ENCODE measurements at regions not wholly inside any gene's neighbourhood (a gene's known extent, or its start where the extent isn't known, plus 50 kb on each side); places are given as distances from the start of the nearest gene placed in this dataset.

GRCh38 chr7:17679458-17679857 lies 260.8 kb downstream of the SNX13 start:
- TF ChIP-seq SP1 (IDR thresholded peaks at IDR 0.05) (no peak), FOXA1 (IDR thresholded peaks at IDR 0.05) (no peak), HDGF (IDR thresholded peaks at IDR 0.05; ENCODE audit: borderline replicate concordance) (no peak), BHLHE40 (IDR thresholded peaks at IDR 0.05; ENCODE audit: borderline replicate concordance) (no peak)
